NCI-H526 treated with DMSO at 0.1 percent for 48 hours (cell line): ENCODE measurements at regions not wholly inside any gene's neighbourhood (a gene's known extent, or its start where the extent isn't known, plus 50 kb on each side); places are given as distances from the start of the nearest gene placed in this dataset.

Source experiments
- DNase-seq: peaks from one replicate; lab custom pipeline; 2025; lab: John Stamatoyannopoulos, UW

DNA sequence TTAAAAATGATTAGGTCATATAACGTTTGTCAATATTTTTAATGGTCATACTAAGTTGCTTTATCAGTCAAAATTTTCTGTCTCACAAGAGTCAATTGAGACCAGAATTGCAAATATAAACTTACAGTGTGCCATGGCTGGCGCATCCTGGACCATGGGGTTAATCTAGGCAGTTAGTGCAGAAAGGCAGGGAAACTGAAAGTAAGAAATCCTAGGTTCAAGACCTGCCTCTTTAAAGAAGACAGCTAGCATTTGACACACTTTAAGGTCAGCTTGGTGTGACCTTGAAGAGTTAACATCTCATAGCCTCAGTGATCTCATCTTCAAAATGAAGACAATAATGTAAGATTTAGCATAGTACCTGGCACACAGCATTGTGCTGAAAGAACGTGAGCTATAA, 210.0 kb upstream of the DAB1 start:
- no peak for DNase-seq

- no peak for DNase-seq
Observed at GRCh38 chr1:57633056-57633455, 209.2 kb upstream of the DAB1 start.

- DNase-seq: no peak
Observed at GRCh38 chr1:57632401-57632800, 208.5 kb upstream of the DAB1 start.

DNA sequence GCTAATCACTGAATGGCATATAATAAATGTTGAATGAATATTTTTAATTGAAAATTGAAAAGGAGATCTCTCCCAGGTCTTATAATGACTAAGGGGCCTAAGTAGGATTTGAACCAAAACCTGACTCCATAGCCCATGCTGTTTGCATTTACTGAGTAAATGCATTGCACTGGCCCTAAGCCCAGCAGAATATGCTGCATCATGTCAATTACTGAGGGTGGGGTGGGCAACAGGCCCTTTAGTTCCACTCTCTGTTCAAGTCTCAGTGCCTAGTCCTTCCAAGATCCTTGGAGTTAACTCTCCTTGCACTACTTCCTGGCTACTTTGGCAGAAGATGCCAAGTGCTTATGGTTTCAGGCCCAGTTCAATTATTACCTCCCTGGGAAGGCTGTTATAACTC, 203.8 kb upstream of the DAB1 start:
- DNase-seq: no peak

GRCh38 chr1:57623791-57624538, 200.1 kb upstream of the DAB1 start:
- DNase-seq: no peak

- no peak for DNase-seq
Observed at GRCh38 chr1:57623039-57623790, 199.4 kb upstream of the DAB1 start.

- no peak for DNase-seq
Observed at GRCh38 chr1:57621776-57622175, 197.9 kb upstream of the DAB1 start.

DNA sequence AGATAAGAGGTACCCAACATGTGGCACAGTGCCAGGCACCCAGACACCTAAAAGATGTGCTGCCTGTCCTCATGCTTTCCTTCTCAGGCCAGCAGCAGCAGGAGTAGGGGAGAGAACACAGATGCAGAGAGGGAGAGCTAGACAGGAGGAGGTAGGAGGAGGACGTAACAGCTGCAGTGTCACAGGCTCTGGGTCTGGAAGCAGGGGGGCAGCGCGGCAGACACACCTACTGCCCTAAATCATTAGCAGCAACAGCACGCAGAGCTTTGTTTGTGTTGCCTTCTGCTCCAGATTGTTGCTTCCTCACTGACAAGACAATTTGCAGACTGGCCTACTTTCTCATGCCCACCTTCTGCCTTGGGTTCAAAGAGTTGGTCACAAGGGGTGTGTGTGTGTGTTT, 196.7 kb upstream of the DAB1 start:
- DNase-seq: no peak

- DNase-seq: no peak
Observed at GRCh38 chr1:57616921-57617320, 193.1 kb upstream of the DAB1 start.

DNA sequence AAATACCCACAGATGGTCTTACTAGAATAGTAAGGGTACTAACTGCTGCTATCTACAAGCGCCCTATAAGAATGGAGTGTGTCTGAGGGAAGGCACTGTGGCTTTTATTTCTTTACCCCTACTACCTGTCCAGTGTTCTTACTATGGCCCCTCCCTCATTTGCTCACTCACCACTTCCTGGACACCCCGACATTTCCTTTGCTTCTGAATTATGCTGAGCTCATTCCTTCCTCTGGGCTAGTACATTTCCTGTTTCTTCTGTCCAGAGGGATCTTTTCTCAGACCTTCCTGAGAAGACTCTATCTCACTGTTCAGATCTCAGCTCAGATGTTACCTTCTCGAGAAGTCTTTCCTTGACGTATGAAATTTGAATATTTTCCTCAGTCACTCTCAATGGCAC, 192.1 kb upstream of the DAB1 start:
- no peak for DNase-seq

- no peak for DNase-seq
Observed at GRCh38 chr1:57612833-57613232, 189.0 kb upstream of the DAB1 start.

GRCh38 chr1:57605933-57606332, 182.1 kb upstream of the DAB1 start:
- DNase-seq: no peak

DNA sequence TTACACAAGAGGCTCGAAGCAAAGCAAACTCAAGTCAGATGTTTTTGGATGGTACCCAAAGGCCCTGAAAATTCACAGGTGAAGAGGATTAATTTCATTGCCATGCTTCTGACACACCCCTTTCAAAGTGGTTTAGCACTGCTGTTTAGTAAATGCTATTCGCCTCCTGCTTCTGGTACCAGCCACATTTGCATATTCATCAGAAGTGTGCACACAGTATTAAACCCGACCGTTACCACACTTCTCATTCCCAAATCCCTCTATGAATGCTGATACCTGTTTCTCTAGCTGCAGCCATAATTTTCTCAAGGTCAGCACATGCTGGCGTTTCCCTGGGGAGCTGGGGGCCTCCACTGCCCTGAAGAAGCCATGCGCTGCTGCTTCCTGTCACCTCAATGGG, 179.8 kb upstream of the DAB1 start:
- DNase-seq: peak; percentile 96

DNA sequence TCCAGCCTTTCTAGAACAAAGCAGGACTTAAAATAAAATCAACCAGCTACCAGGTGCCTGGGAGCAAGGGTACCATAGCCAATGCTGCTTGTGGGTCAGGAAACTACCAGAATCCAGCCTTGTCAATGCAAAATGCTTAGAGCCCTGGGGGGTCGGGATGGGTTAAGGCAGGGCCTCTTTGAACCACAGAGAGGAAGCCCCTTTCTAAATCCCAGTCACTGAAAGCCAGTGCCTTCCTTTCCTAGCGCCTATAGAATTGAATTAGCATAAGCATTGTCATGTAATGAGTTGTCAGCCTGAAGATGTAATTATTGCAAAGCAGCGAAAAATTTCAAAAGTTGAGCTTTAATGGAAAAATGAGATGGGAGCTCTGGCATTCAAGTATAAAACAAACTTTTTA, 176.6 kb upstream of the DAB1 start:
- DNase-seq: no peak

GRCh38 chr1:57599236-57599994, 175.6 kb upstream of the DAB1 start:
- DNase-seq: no peak

DNA sequence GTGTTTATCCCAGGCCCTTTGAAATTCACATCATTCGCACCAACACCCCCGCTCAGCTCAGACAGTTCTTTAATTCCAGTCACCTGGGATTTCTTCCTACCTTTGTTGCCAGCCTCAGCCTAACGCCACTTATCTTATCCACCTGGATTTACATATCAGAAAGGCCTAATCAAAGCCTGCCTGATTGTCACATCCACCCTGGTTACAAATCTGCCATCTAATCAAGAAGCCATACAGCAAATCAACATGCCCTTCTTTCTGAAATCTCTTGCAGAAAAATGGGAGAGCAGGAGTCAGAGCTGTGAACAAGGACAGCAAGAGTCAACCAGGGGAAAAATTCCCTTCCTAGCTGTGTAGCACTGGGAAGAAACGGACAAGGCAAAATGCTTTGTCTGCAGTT, 173.2 kb upstream of the DAB1 start:
- DNase-seq: no peak

DNA sequence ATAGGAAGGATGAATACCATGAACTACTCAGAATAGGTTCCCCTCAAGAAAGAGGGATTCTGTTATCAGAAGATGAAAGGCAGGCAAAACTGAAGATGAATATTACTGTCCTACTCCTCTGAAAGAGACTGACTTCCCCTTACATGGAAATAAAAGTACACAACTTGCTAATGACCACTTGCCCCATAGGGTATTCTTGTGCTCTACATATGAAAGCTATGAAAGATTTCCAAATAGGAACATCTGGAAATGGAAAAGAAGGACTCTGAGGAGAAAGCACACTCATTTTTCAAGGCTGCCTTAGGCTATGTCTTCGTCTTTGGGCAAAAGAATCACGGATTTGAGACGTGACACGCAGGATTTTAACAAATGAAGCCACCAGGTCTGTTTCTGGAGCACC, 170.1 kb upstream of the DAB1 start:
- DNase-seq: no peak

GRCh38 chr1:57591842-57592241, 168.0 kb upstream of the DAB1 start:
- DNase-seq: no peak

- DNase-seq: no peak
Observed at GRCh38 chr1:57590978-57591377, 167.1 kb upstream of the DAB1 start.

GRCh38 chr1:57586842-57587241, 163.0 kb upstream of the DAB1 start:
- DNase-seq: no peak

DNA sequence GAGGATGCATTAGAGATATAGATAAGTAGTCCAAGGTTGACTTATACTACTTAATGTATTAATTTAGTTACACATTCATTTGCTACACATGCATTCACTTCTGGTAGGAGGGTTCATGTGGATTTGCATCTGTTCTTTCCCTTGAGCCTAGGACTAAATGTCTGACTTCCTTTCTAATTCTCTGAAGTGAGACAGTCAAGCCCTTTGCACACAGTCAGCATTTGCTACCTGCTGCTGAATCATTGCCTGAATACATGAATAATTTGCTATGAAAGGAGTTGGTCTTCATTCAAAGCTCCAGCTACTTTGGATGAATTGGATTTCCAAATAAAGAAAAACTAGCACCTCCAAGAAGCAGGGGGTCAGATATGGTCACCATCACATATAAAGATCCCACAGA, 154.8 kb upstream of the DAB1 start:
- no peak for DNase-seq

DNA sequence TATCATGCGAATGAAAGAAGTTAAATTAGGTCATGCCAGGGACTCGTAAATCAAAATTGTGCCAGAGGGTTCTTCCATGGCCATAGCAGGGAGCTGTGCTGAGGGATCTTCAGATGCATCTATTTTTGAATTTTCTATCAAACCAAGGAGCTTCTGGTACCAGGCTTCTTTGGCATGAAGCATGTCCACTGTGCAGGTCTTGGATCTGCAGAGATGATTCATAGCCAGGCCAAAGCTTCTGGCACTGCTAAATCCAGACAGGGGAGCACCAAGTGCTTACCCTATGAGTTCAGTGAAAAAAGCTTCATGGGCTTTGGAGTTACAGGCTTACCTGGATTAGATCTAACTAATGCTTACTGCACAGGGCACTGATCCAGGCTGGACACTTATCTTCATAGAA, 154.2 kb upstream of the DAB1 start:
- no peak for DNase-seq

DNA sequence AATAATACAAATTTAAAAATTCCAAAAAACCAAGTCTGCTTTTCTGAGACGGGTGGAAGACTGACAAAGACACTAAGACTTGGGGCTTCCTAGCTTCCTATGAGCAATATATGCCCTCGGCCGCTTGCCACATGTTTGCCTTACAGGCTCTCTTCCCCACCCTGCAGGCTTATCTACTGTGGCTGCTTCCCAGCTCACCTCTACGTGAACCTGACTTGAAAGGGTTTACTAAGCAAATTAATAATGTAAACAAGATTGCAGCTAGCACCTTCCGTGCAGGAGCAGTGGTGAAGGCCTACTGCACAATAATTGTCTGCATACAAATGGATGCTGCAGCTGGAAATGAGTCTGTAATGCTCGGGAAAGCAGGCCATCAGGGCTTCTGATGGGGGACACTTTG, 152.9 kb upstream of the DAB1 start:
- peak; percentile 79 for DNase-seq
